Esophagus muscularis mucosa (tissue), 4 donors: ENCODE measurements at regions not wholly inside any gene's neighbourhood (a gene's known extent, or its start where the extent isn't known, plus 50 kb on each side); places are given as distances from the start of the nearest gene placed in this dataset.
"Not testable (repeated sequence)": the region's sequence is repeated elsewhere in the genome, so short reads cannot be mapped to it uniquely, and the experiment has no call there.

ENCODE experiments used
- DNase-seq: peaks from one replicate; pipeline ENCODE4 v3.0.0-alpha.2; 2017; ENCODE audit errors: extremely low spot score
- H3K27ac ChIP-seq, 4 donors: fragments of 200-600 bp; sonication (generic); replicated peaks in 1 of 4; 1 replicate in 3 of 4; 2 replicates in 1 of 4; pipeline ENCODE4 v1.5.1; 2016 to 2019; ENCODE audit warnings: mild to moderate bottlenecking in 1 of 4
- H3K27me3 ChIP-seq, 4 donors: fragments of 200-600 bp; sonication (generic); one replicate each; pipeline versions ENCODE4 v1.5.1 to v1.6.0; 2016 to 2019
- H3K36me3 ChIP-seq, 4 donors: fragments of 200-600 bp; sonication (generic); one replicate each; pipeline ENCODE4 v1.5.1; 2016 to 2019
- H3K4me1 ChIP-seq, 4 donors: fragments of 200-600 bp; sonication (generic); one replicate each; pipeline ENCODE4 v1.5.1; 2016 to 2019
- H3K4me3 ChIP-seq, 4 donors: fragments of 200-600 bp; sonication (generic); 1 replicate in 2 of 4; 2 replicates in 2 of 4; pipeline ENCODE4 v1.5.1; 2016 to 2019; ENCODE audit warnings: mild to moderate bottlenecking in 4 of 4, moderate library complexity in 1 of 4
- H3K9me3 ChIP-seq, 4 donors: fragments of 200-600 bp; sonication (generic); 1 replicate in 3 of 4; 2 replicates in 1 of 4; pipeline ENCODE4 v1.5.1; 2016 to 2019
- EP300 ChIP-seq: sonication (generic); formaldehyde crosslinking; IDR thresholded peaks from one replicate; pipeline ENCODE4 v1.6.1; 2017; ENCODE audit warnings: antibody characterized with exemption
- POLR2A ChIP-seq: fragments of 450-650 bp; IDR thresholded peaks from one replicate; pipeline ENCODE4 v1.6.1; 2017; ENCODE audit warnings: antibody characterized with exemption, moderate library complexity, mild to moderate bottlenecking, low read depth
- POLR2AphosphoS5 ChIP-seq, 2 donors: sonication (generic); formaldehyde crosslinking; IDR thresholded peaks; one replicate each; pipeline ENCODE4 v1.6.1; 2017; ENCODE audit warnings: antibody characterized with exemption in 2 of 2
- WGBS: methylation state at CpG from one replicate; pipeline ENCODE4 v1.1.5; 2018; 5-methylcytosine and 5-hydroxymethylcytosine counted together
- intact Hi-C: fragments of 100-400 bp; cut with DNase I; formaldehyde crosslinking; loops from one replicate; pipeline ENCODE4 v1.15.1; 2023
- TF ChIP-seq, protein P1 (sequence below), 3 experiments: fragments of 200-600 bp in 2 of 3; fragments of 450-650 bp in 1 of 3; sonication (generic) in 2 of 3; IDR thresholded peaks; one replicate each; pipeline ENCODE4 v1.5.1; 2017 to 2019; ENCODE audit warnings: antibody characterized with exemption in 3 of 3, mild to moderate bottlenecking in 2 of 3, moderate library complexity in 1 of 3

DNA sequence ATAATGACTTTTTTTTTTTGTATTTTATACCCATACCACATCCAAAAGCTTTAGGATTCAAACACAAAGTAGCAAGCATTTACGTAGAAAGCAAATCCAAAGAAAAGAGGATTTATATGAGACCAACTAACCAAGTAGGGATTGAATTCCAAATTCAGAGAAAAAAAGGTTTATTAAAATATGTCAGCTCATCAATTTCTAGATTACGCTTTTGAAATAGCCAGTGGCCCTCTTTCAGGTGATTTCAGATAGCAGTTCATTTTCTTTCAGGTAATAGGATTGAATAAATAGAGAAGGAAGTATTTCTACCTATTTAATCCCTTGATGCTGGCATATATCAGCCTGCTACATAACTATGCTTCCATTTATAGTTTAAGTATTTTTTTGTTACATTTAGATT, 822.3 kb downstream of the PRIM2 start:
- H3K9me3 ChIP-seq, H3K36me3 ChIP-seq, DNase-seq, intact Hi-C loops, H3K27me3 ChIP-seq, H3K4me1 ChIP-seq, H3K4me3 ChIP-seq, H3K27ac ChIP-seq: not testable (repeated sequence)
- WGBS = 88% methylated on average over 2 of the region's 2 CpGs

DNA sequence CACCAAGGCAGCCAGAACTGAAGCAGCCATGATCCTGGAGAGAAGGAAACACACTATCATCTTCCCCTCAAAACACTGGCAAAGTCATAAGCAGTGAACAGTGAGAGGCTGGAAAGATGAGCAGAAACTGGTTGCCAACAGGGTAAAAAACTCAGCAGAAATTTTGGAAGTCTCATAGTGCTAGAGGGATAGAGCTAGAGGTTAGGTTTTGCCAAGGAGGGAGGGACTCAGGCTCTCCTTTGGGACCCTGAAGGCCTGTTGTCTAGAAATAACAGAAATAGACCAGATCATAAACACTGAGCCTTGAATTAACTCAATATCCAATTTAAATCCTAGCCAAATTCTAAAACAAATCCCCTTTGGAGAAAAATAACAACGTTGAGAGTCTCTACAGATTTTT, 853.6 kb downstream of the PRIM2 start:
- H3K36me3 ChIP-seq, H3K4me3 ChIP-seq, H3K9me3 ChIP-seq, H3K4me1 ChIP-seq, H3K27me3 ChIP-seq, intact Hi-C loops, H3K27ac ChIP-seq, DNase-seq: not testable (repeated sequence)
- WGBS = 76% methylated on average over 1 of the region's 1 CpG

DNA sequence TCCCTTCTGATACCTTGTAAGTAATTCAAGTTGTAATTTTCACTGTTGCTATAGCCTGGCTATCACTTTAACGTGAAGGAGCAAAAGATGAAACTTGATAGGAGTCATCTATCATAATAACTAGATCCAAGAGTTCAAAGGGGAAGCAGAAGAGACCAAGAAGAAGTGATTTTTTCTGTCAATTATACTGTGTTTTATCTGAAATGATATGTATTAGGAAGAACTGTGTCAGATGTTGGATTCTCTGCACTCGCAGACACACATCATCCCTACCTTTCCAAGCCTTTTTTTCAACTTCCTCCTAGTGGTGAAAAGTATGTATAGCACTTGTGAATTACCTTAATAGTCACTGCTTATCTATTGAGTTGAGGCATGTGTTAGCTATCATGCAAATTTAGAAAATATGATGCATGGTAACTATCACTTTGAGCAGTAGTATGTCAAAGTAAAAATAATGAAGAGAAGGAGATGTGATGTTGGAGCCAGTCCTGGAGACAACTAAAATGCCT, 864.2 kb downstream of the PRIM2 start:
- H3K4me1 ChIP-seq, H3K4me3 ChIP-seq, H3K9me3 ChIP-seq, H3K27me3 ChIP-seq, DNase-seq, H3K27ac ChIP-seq, H3K36me3 ChIP-seq, intact Hi-C loops: not testable (repeated sequence)
- TF ChIP-seq, protein P1, sequence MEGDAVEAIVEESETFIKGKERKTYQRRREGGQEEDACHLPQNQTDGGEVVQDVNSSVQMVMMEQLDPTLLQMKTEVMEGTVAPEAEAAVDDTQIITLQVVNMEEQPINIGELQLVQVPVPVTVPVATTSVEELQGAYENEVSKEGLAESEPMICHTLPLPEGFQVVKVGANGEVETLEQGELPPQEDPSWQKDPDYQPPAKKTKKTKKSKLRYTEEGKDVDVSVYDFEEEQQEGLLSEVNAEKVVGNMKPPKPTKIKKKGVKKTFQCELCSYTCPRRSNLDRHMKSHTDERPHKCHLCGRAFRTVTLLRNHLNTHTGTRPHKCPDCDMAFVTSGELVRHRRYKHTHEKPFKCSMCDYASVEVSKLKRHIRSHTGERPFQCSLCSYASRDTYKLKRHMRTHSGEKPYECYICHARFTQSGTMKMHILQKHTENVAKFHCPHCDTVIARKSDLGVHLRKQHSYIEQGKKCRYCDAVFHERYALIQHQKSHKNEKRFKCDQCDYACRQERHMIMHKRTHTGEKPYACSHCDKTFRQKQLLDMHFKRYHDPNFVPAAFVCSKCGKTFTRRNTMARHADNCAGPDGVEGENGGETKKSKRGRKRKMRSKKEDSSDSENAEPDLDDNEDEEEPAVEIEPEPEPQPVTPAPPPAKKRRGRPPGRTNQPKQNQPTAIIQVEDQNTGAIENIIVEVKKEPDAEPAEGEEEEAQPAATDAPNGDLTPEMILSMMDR (IDR thresholded peaks at IDR 0.05) = peak in 1 of 3 experiments; percentile 2
- WGBS = 61% methylated on average over 2 of the region's 2 CpGs

DNA sequence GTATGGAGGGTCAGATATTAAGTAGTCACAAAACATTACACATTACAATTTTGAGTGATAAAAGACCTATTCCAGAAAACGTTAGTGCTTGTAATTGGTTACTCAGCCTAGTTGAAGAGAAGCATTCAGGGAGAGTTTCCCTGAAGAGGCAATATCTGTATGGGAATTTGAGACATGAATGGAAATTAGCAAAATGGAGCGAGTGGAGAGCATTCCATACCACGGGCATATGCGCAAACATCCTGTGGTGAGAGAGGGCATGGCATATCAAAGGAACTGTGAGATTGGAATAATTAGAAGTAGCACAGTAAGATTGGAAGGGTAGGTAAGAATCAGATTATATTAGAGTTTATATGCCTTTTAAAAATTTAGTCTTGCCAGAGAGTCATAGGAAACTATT, 867.9 kb downstream of the PRIM2 start:
- intact Hi-C loops, H3K36me3 ChIP-seq, H3K4me1 ChIP-seq, DNase-seq, H3K27me3 ChIP-seq, H3K9me3 ChIP-seq, H3K27ac ChIP-seq, H3K4me3 ChIP-seq: not testable (repeated sequence)
- WGBS = 72% methylated on average over 4 of the region's 4 CpGs

DNA sequence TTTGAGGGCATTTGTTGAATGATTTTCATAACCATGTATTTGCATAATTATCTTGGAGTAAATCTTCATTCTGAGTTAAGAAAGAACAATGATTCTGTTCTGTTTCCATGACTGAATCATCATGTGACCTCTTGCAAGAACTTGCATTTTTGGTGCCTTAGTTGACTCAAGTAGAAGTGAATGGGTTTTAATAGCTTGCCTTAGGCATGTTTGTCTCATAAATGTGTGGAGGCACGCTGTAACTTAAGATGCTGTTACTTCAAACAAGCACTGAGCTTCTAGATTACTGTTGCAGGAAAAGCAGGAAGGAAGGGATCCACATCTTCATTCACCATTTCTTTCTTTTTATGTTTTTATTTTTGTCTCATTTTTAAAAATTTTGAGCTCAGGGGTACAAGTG, 875.8 kb downstream of the PRIM2 start:
- H3K27ac ChIP-seq, H3K27me3 ChIP-seq, H3K9me3 ChIP-seq, H3K4me3 ChIP-seq, intact Hi-C loops, H3K36me3 ChIP-seq, H3K4me1 ChIP-seq, DNase-seq: not testable (repeated sequence)
- 82% methylated on average over 1 of the region's 1 CpG for WGBS

DNA sequence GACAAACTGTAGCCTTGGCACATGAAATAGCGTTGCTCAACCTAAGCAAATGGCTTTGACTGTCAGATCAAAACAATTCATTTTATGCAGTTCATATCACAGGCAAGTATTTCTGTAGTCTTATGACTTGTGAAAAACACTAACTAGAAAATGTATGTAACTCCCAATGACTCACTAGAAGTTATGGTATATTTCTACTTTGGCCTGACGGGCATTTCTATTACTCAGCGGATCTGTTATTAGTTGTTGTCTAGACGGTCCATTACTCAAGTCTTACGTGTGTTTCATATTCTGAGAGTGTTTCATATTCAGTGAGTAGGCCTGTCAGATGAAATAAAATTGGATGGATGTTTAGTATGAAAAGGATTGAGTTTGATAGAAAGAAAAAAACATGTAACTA, 880.9 kb downstream of the PRIM2 start:
- no peak for DNase-seq
- WGBS = 88% methylated on average over 5 of the region's 5 CpGs
- no peak overlapping the region for H3K27ac ChIP-seq
- H3K9me3 ChIP-seq = no peaks in the 10 kb centered on the region
- H3K4me3 ChIP-seq = no peak overlapping the region
- intact Hi-C loops = no loop called here
- H3K27me3 ChIP-seq = no peaks in the 10 kb centered on the region
- H3K36me3 ChIP-seq = no peaks in the 10 kb centered on the region
- H3K4me1 ChIP-seq = no peaks in the 10 kb centered on the region
- no peak for TF ChIP-seq POLR2AphosphoS5 (IDR thresholded peaks at IDR 0.05)
- no peak for TF ChIP-seq EP300
- no peak for TF ChIP-seq POLR2A
- TF ChIP-seq, protein P1 (IDR thresholded peaks at IDR 0.05) = no peak

DNA sequence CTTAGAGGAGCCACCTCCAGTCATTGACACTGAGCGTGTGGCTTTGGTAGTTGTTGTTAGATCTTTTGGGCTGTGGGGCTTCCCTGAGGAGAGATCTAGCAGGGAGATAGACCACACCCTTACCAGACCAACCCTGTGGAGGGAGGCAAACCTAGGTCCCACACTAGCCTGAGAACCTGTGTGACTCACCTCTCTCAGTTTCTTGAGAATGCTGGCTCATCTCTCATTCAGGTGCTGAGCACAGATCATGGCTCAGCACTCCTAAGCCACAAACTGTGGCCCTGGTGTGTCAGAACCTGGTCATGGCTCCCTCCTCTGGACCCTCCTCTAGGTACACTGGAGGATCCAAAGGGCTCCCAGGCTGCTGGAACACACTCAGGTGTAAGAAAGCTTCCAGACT, 919.7 kb downstream of the PRIM2 start:
- H3K9me3 ChIP-seq, intact Hi-C loops: not testable (repeated sequence)
- WGBS = no CpG with 5 or more reads among the region's 1 CpG

DNA sequence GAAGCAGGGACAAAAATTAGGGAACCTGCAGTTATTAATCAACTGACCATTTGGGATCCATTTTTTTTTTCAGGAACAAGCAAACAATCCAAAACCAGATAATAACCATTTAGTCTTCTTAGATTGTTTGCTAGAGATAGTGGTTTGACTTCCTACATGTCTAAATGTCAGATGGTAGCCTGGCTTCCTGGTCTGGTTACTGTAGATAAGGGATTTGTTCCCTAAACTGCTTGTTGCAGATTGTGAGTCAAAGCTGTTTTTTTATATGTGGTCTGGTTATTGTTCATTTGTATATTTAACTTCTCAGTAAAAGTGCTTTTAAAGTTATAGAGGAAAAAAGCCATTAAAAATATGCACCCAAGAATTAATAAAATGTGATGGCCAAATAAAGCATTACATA, 921.0 kb downstream of the PRIM2 start:
- intact Hi-C loops = not testable (repeated sequence)

More for the DNA sequence above, 919.7 kb downstream of the PRIM2 start:
- H3K4me3 ChIP-seq, H3K27me3 ChIP-seq, DNase-seq, H3K27ac ChIP-seq, H3K36me3 ChIP-seq, H3K4me1 ChIP-seq: not testable (repeated sequence)

DNA sequence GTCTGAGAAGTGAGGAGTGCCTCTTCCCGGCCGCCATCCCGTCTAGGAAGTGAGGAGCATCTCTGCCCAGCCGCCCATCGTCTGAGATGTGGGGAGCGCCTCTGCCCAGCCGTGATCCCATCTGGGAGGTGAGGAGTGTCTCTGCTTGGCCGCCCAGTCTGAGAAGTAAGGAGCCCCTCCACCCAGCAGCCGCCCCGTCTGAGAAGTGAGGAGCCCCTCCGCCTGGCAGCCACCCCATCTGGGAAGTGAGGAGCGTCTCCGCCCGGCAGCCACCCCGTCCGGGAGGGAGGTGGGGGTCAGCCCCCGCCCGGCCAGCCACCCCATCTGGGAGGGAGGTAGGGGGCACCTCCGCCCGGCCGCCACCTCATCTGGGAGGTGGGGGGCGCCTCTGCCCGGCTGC, 940.2 kb downstream of the PRIM2 start:
- H3K4me3 ChIP-seq, DNase-seq, H3K9me3 ChIP-seq, H3K4me1 ChIP-seq, H3K27me3 ChIP-seq, H3K27ac ChIP-seq, H3K36me3 ChIP-seq, intact Hi-C loops: not testable (repeated sequence)
- no CpG with 5 or more reads among the region's 23 CpGs for WGBS

More for the DNA sequence above, 921.0 kb downstream of the PRIM2 start:
- not testable (repeated sequence) for H3K4me3 ChIP-seq, H3K36me3 ChIP-seq, H3K27ac ChIP-seq, H3K27me3 ChIP-seq, H3K9me3 ChIP-seq, H3K4me1 ChIP-seq, DNase-seq
